Heart right ventricle (tissue), 16 donors: ENCODE measurements at regions not wholly inside any gene's neighbourhood (a gene's known extent, or its start where the extent isn't known, plus 50 kb on each side); places are given as distances from the start of the nearest gene placed in this dataset.

Source experiments
- ATAC-seq, 8 donors: fragments of 200-7000 bp; cut with Tn5 transposase; one replicate each; pipeline ENCODE4 v1.9.1; 2020; ENCODE audit warnings: mild to moderate bottlenecking in 8 of 8, moderate library complexity in 8 of 8, moderate number of reproducible peaks in 1 of 8
- DNase-seq, 2 donors: peaks; one replicate each; pipeline ENCODE4 v3.0.0-alpha.2; 2020
- H3K27ac ChIP-seq, 10 donors: fragments of 200-600 bp; sonication (generic) in 2 of 10; one replicate each; pipeline versions ENCODE4 v1.5.0 to v1.8.0; 2020 to 2022; ENCODE audit warnings: mild to moderate bottlenecking in 3 of 10
- H3K27me3 ChIP-seq, 7 donors: fragments of 200-600 bp; one replicate each; pipeline ENCODE4 v1.8.0; 2021 to 2022; ENCODE audit warnings: mild to moderate bottlenecking in 2 of 7
- H3K36me3 ChIP-seq, 9 donors: fragments of 200-600 bp; sonication (generic) in 1 of 9; one replicate each; pipeline versions ENCODE4 v1.5.0 to v1.8.0; 2020 to 2022; ENCODE audit warnings: mild to moderate bottlenecking in 2 of 9
- H3K4me1 ChIP-seq, 9 donors: fragments of 200-600 bp; sonication (generic) in 1 of 9; one replicate each; pipeline versions ENCODE4 v1.5.0 to v1.8.0; 2020 to 2022; ENCODE audit warnings: mild to moderate bottlenecking in 4 of 9
- H3K4me3 ChIP-seq, 10 donors: fragments of 200-600 bp; sonication (generic) in 2 of 10; one replicate each; pipeline versions ENCODE4 v1.5.0 to v1.8.0; 2020 to 2022; ENCODE audit warnings: mild to moderate bottlenecking in 7 of 10, moderate library complexity in 2 of 10
- H3K9me3 ChIP-seq, 11 donors: fragments of 200-600 bp in 10 of 11; sonication (generic) in 2 of 11; one replicate each; pipeline versions ENCODE4 v1.5.0 to v1.8.0; 2013 to 2022; ENCODE audit warnings: mild to moderate bottlenecking in 2 of 11, control low read depth in 1 of 11, moderate library complexity in 1 of 11
- CTCF ChIP-seq, 9 donors: fragments of 200-600 bp; sonication (generic) in 2 of 9; IDR thresholded peaks; one replicate each; pipeline versions ENCODE4 v1.5.0 to v1.8.0; 2021 to 2022; ENCODE audit warnings: antibody characterized with exemption in 9 of 9, mild to moderate bottlenecking in 5 of 9, moderate library complexity in 1 of 9
- WGBS, 2 donors: extraction: QIAGEN DNeasy Blood & Tissue Kit; methylation state at CpG; one replicate each; pipeline ENCODE4 v1.1.7; 2013; ENCODE audit warnings: inconsistent platforms in 1 of 2; 5-methylcytosine and 5-hydroxymethylcytosine counted together
- intact Hi-C, 10 donors: fragments of 100-400 bp; cut with DNase I; formaldehyde crosslinking; loops; one replicate each; pipeline versions ENCODE4 v1.11.1 to v1.14.2; 2022
- donor health status: Arrhythmogenic right ventricular cardiomyopathy.
- donor health status: ischemic (EF 13 %, LVEDD 7.1; RV severe dilation, severe dysfunction).
- donor health status: healthy with polysubstance abuse.
- donor health status: DM: no; HTN: yes; CAD: no.
- donor health status: DM: no; HTN: no; CAD: no.
- donor health status: ischemic (EF 25% LVEDD 6.9; RV normal size, moderate dysfunction).
- donor health status: ischemic (EF 25% LVEDD 5.7; RV mildly dilated, moderate dysfunction).
- donor health status: healthy.
- donor health status: DM: yes; HTN: yes; CAD: no.
- donor health status: Ischemic cardiomyopathy.
- donor health status: ischemic (EF 35%, LVEDD 5.7; RV mildly dilated, moderate dysfunction).
- donor health status: nonischemic (EF 11% LVEDD 7.7; RV severe dilation, severe dysfunction).
- donor health status: DM: yes; HTN: yes; CAD: no.
- donor health status: PGD.
- donor health status: ischemic (EF 29% LVEDD 5.4; RV normal size, mild dysfunction).
- donor health status: nonischemic (EF 23%, LVEDD 6.1; RV moderate dilation, normal function).

- ATAC-seq: no peak
- TF ChIP-seq CTCF (IDR thresholded peaks at IDR 0.05): no peak
- intact Hi-C loops: no loop called here
These were observed 123.0 kb downstream of the HAO1 start for GRCh38 chr20:7817286-7817685.

GRCh38 chr20:7818477-7818876 is 121.8 kb downstream of the HAO1 start:
- WGBS, 2 donors: 84 to 85% methylated on average over 1 of the region's 1 CpG
- DNase-seq (no peak), ATAC-seq (no peak)
- no peak overlapping the region for H3K27ac ChIP-seq
- H3K36me3 ChIP-seq: no peaks in the 10 kb centered on the region
- no peak overlapping the region for H3K4me3 ChIP-seq
- intact Hi-C loops: no loop called here
- peaks cover 0 to 17% (median 0%) of the 10 kb centered on the region in 11 donors for H3K9me3 ChIP-seq
- TF ChIP-seq CTCF (IDR thresholded peaks at IDR 0.05): no peak
- no peaks in the 10 kb centered on the region for H3K4me1 ChIP-seq
- no peaks in the 10 kb centered on the region for H3K27me3 ChIP-seq

More at GRCh38 chr20:7817286-7817685, 123.0 kb downstream of the HAO1 start:
- Histone ChIP-seq H3K4me3 (no peak overlapping the region), H3K9me3 (peaks cover 0 to 13% (median 0%) of the 10 kb centered on the region in 11 donors), H3K27me3 (peaks cover 0 to 4% (median 0%) of the 10 kb centered on the region in 7 donors), H3K27ac (no peak overlapping the region), H3K36me3 (no peaks in the 10 kb centered on the region), H3K4me1 (no peaks in the 10 kb centered on the region)
- no peak for DNase-seq
- WGBS, 2 donors: 92 to 95% methylated on average over 1 of the region's 1 CpG

GRCh38 chr20:7820897-7821296 is 119.4 kb downstream of the HAO1 start:
- ATAC-seq (no peak), DNase-seq (no peak)
- Histone ChIP-seq H3K4me1 (no peaks in the 10 kb centered on the region), H3K27ac (no peak overlapping the region), H3K4me3 (no peak overlapping the region), H3K36me3 (no peaks in the 10 kb centered on the region), H3K27me3 (no peaks in the 10 kb centered on the region), H3K9me3 (peaks cover 0 to 12% (median 0%) of the 10 kb centered on the region in 11 donors)
- 71 to 84% methylated on average over 4 of the region's 4 CpGs for WGBS, 2 donors
- intact Hi-C loops: no loop called here
- no peak for TF ChIP-seq CTCF (IDR thresholded peaks at IDR 0.05)

GRCh38 chr20:7822772-7823171 is 117.5 kb downstream of the HAO1 start:
- Histone ChIP-seq H3K4me1 (peaks cover 0 to 3% (median 0%) of the 10 kb centered on the region in 9 donors), H3K27me3 (no peaks in the 10 kb centered on the region), H3K4me3 (no peak overlapping the region), H3K36me3 (no peaks in the 10 kb centered on the region), H3K27ac (no peak overlapping the region), H3K9me3 (peaks cover 0 to 12% (median 0%) of the 10 kb centered on the region in 11 donors)
- intact Hi-C loops: no loop called here
- 96 to 98% methylated on average over 2 of the region's 2 CpGs for WGBS, 2 donors
- ATAC-seq: no peak
- TF ChIP-seq CTCF (IDR thresholded peaks at IDR 0.05): no peak
- DNase-seq: no peak
